ENCODE measurements at regions not wholly inside any gene's neighbourhood (a gene's known extent, or its start where the extent isn't known, plus 50 kb on each side); places are given as distances from the start of the nearest gene placed in this dataset.

DNA sequence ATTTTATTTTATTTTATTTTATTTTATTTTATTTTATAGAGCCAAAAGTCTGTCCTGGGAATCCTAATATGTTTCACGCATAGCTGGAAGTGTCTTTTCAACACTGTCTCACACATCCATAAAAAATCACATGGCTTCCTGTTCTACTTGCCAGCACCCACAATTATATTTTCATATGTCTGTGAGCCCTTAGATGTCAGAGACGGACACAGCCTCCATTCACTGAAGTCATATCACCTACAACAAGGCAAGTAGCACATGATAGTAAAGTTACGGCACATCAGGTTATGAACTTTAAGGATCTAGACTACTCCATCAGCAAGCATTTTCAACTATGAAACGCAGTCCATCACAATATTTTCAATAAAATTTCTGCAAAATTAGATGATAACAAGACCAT lies 168.4 kb downstream of the ZIC4 start:
- TF ChIP-seq GABPA (IDR thresholded peaks at IDR 0.05; ENCODE audit: low read depth) (no peak), NRF1 (IDR thresholded peaks at IDR 0.05; ENCODE audit: low read depth, low read length) (no peak), TAF1 (IDR thresholded peaks at IDR 0.05; ENCODE audit: borderline replicate concordance, low read depth, low read length) (no peak), CTCF (IDR thresholded peaks at IDR 0.05) (no peak), POLR2AphosphoS5 (IDR thresholded peaks at IDR 0.05; ENCODE audit: low read depth, low read length) (no peak), CHD2 (IDR thresholded peaks at IDR 0.05; ENCODE audit: low read length, partially characterized antibody) (no peak), RXRA (IDR thresholded peaks at IDR 0.05; ENCODE audit: borderline replicate concordance, low read depth) (no peak), EP300 (IDR thresholded peaks at IDR 0.05; ENCODE audit: borderline replicate concordance in 1 of 2, low read depth in 1 of 2, low read length in 1 of 2) (no peak), MXI1 (IDR thresholded peaks at IDR 0.05; ENCODE audit: low read depth, low read length) (no peak)

Measured in SK-N-SH (cell line).